HG03060 (cell line): ENCODE measurements at regions not wholly inside any gene's neighbourhood (a gene's known extent, or its start where the extent isn't known, plus 50 kb on each side); places are given as distances from the start of the nearest gene placed in this dataset.

Experiments used
- ATAC-seq: cut with Tn5 transposase; IDR thresholded peaks from one replicate; pipeline ENCODE4 v1.9.1; 2021; ENCODE audit warnings: low read depth, moderate number of reproducible peaks; ENCODE audit not compliant: unreplicated experiment

DNA sequence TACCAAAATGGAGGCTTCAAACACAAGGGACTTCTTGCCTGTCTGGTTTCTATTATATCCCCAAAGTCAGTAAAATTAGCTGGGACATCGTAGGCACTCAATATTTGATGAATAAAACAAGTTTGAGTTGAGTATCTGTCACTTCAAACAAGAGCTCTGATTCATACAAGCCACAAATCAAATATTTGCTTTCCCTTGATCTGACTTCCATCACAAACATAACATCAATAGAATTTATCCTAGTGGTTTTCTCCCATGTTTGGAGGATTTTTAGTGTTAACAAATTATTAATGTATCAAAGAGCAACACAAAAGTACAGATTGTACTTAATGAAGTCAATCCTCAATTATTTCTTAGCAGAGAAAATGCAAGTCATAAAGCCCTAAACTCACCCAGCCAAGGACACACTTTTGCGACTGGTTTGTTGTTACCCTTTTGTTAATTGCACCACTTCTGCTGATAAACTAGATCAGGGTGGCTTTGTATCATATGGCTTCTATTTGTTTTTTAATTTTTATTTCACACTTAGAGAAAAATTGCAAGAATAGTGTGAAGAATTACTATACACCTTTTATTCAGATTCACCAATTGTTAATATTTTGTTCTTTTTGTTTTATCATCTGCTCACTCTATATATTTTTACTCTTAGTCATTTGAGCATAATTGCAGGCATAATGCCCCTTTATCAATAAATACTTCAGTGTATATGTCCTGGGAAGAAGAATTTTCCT lies 117.4 kb upstream of the PRDM1 start:
- no peak for ATAC-seq

DNA sequence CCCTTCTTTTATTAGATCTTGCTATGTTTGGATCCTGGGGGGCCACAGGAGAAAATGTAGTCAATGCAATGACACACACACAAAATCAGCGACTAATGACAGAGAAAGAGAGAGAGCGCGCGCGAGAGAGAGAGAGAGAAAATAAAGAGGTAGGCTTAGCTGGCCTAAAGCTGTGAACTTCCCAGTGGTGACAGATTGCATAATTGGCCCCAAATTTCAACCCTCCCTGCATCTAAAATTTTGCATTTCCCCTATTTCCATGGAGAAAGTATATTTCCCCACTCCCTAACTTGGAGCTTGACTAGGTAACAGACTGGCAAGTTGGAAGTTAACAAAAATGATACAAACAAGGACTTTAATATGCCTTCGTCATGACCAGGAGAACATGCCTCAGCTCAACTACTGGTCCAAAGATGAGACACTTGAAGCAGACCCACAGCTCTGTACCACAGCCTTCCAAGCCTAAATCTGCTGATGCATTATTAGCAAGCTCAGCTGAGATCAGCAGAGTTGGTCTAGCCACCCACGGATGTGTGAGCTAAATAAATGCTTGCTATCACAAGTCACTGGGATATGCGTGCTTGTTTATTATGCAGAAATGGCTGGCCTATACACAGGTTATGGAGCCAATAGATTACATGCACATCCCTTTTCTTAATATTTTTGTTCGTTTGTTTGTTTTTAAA lies 118.1 kb upstream of the PRDM1 start:
- ATAC-seq: no peak

DNA sequence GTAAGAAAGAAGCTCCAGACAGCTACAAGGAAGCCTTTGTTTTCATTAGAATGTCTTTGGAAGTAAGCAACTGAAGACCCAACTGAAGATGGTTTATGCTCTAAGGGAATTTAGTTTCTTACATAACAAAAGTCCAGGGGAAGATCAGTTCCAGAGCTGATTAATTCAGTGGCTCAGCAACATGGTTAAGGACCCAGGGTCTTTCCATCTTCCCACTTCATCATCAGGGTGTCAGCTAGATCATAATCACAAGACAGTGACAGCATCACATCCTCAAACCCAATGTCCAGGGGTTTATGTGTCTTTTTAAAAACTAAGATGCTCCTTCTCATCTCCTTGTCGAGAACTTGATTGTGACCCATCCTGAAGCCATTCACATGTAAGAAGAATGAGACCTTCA lies 119.7 kb upstream of the PRDM1 start:
- no peak for ATAC-seq

DNA sequence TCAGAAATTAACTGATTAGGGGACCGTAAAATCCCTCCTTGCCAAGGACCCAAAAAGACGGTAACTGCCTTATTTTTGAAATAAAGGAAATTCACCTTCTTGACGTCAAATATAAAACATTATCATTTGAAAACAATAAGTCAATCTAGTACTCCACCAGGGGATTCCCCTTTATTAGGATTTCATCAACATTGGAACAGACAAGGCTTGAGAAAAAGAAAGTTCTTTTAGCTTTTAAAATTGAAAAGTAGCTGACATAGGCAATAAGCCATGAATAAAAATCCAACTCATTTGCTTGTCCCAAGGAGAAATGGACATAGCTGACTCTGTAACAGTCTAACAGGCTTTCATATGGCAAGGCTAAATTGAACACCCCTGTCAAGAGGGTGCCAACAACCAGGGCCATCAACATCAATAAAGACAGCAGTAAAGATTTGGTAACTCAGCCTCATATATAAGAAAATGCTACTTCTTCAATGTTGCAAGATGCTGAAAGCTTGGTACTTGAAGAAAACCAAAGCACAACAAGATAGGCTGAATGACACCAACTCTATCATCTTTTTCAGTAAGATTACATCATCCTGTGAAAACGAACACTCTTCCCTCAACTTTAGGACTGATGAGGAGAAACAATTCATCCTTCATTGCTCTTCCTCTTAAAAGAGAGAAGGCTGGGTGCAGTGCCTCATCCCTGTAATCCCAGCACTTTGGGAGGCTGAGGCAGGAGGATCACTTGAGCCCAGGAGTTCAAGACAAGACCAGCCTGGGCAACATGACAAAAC lies 121.0 kb upstream of the PRDM1 start:
- ATAC-seq: no peak

DNA sequence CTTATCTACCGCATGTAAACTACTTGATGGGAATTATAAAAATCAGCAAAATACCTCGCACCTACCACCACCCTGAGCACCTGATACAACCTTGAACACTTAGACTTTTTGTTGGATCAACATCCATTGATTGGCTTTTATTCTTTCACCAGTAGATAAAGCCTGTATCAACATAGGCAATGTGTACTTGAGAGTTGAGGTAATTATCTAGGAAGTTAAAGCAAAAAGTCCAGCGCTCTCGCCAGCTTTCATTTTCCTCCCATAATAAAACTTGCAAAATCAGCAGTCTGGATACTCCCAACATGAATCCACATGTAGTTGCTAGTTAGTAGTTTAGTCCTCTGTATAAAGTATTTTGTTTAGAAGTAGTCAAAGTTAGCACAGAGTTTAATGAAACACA lies 132.0 kb upstream of the PRDM1 start:
- ATAC-seq: no peak

DNA sequence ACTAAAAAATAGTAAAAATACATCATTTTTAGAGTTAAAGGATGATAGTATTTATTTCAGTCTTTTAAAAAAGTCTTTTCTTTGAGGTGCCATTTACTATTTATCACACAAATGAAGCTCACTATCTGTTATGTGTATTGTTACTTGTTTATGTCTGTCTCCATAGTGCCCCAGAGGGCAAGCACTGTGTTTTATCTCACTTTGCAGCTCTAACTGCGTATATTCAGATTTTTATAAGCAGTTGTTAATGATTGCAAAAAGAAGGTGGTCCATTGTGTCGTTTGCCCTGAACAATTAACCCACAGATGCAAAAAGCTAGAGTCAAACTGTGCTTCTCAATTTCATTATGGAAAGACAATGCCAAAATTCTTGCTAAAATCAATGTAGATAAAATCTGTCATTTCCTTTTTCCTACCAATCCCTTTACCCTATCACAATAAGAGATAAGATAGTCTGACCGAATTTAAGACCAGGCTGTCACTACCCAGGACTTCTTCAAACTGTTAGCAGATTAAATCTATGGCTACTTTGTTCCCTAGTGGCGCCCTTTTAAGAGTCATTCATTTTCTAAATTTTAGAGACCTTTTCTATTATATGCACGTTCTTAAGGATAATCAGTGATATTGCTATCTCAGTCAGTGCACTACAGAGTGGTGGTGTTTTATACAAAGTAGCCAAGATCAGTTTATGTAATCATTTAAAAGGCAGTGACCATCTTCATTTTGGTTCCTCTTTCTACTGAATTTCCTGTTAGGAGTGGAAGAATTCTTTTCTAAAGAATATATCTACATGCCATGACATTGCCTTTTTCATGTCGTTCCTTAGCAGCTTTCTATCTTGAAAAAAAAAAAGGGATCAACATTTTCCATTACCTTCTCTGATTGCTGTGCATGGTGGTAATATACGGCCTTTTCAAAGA lies 133.1 kb upstream of the PRDM1 start:
- no peak for ATAC-seq

DNA sequence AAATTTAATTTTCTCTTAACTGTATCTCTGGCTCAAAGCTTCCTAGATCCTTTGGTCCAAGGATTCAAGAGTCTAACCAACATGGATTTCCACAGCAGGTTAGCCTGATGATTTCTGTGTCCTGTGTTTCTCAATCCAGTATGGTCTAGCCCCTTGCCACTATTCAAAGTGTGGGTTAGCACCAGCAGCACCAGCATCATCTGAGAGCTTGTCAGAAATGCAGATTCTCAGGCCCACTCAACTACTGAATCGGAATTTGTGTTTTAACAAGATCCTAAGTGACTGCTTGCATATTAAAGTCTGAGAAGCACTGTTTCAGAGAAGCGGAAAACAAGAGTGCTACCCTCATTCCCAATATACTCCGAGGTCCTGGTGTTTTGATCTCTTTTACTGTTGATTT lies 133.8 kb upstream of the PRDM1 start:
- no peak for ATAC-seq

DNA sequence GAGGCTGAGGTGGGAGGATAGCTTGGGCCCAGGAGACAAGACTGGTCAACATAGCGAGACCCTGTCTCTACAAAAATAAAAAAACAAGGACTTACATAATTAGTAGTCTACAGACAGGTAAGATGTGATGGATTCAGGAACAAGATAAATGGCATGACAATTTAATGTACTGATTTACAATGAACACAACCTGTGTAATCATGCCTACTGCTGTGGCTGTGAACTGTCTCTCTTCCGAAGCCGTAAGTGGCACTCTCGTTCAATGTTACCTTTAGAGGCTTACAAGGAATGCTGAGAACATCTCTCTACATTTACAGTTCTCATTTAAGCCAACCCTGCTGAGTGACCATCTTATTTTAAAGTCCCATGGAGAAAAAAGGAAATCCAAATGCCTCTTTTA lies 134.8 kb upstream of the PRDM1 start:
- ATAC-seq: no peak

DNA sequence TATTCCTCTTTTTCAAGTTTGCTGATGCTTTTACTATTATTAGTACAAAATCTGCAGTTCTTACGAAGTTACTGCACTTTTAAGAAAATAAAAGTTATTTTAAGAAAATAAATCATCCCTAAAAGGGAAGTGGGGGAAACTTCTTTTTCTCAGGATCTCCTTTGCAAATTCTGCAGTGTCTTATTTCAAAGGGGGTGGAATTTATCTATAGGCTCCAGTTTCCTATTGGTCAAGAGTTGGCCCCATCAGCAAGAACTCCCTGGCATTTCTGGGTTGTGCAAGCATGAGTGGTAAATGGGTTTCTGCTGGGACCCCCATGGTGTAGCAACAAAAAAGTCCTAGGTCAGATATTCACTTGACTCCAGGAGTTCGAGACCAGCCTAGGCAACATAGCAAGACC lies 136.3 kb upstream of the PRDM1 start:
- ATAC-seq: no peak

DNA sequence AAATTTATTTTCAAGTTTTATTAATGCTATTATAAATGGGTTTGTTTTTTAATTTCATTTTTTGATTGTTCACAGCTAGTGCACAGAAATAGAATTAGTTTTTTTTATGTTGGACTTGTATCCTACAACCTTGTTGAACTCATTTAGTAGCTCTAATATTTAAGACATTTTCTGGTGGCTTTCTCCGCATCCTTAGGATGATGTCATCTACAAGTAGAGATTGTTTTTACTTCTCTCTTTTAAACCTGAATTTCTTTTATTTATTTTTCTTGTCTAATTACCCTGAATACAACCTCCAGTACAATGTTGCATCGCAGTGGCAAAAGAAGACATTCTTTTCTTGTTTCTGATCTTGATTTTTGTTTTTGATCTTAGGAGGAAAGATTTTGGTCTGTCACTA lies 142.6 kb upstream of the PRDM1 start:
- no peak for ATAC-seq

DNA sequence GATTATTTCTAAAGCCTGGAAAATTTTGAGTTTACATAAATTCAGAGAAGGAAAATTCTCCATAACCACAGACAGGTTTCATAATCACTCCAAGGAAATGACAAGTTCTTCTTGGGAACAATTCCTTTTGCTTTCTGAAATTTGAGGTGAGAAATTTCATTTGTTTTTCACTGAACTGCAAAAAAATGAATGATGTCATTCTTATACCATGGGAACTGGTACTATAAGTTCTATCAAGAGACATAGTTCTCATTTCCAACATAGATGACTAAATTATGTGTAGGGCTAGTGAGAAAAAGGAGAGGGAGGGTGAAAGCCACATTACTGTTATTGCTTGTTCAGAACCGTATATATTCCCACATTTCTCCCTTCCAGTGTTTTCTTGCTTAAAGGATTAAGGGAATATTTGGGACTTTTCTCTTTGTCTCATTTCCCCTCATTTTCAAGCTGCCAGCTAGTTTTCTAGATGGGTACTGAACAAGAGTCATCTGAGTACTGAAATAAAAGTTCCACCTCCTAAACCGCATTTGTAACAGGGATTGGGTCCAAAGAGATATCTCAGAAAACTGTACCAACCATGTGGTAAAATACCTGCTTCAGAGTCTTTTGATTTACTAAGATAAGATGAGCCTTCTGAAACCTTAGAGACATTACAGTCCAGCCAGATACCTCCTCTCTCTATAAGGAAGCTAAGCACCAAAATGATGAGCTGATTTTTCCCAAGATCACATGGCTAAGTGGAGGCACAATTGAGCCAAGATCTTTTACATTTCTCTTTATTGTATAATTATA lies 144.3 kb upstream of the PRDM1 start:
- ATAC-seq: no peak

DNA sequence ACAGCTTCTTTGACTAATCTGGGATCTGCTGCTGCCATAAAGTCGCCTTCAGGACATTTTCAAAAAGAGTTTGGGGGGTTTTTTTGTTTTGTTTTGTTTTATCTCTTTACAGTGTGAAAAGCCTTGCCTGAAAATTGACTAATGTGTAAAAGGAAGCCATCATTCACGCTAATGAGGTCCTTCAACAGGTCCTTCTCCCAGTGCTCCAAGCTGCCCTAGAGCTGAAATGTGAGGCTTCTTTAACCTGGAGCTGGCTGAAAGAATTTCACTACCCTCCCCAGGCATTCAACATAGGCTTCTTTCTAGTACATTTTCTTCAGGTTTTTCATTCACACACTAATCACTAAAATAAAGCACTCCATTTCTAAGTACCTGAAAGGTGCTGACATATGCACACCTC lies 145.1 kb upstream of the PRDM1 start:
- no peak for ATAC-seq

DNA sequence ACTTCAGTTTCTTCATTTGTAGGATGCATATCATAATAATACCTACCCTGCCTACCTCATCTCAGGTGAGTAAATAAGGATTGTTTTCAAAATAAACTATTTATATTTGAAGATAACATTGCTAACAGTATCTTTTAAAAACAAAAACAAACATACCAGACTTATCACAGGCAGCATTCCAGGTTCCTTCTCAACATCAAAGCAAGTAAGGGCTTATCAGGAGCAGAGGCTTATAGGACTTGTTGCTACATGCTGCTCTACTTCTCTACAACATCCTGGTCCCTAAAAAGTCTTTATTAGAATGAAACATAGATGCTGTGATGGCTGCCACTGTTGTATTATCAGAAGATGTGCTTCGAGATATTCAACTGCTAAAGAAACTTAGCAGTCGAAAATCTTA lies 149.2 kb upstream of the PRDM1 start:
- ATAC-seq: no peak

DNA sequence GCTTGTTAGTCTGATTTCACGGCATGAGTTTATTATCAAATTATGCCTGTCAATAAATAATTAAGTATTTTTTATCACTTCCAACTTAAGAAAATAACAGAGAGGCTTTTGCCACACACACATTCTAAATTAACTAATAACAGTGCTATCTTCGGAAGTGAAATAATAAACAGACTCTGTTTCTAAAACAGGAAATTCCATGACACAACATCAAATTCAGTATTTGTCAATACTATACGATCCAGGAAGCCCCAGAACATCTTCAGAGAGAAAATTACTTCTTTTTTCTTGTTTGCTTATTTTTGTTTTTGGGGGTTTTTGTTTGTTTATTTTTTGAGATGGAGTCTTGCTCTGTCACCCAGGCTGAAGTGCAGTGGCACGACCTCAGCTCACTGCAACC lies 150.7 kb upstream of the PRDM1 start:
- ATAC-seq: no peak

DNA sequence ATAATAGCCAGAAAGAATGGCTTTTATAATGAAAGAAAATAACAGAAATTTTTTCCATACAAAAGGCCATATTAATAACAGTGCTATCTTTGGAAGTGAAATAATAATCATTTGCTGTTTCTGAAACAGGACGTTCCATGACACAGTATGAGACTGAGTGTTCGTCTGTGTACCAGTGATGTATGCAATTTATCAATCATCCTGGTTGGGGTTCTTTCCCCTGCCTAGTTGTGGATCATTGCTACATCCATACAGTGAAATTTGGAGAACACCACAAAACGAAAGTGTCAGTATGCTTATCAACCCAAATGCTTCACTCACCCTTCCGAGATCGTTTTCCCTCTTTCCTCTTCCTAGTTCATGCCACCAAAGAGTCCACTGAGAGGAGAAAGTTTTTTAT lies 151.4 kb upstream of the PRDM1 start:
- ATAC-seq: no peak

DNA sequence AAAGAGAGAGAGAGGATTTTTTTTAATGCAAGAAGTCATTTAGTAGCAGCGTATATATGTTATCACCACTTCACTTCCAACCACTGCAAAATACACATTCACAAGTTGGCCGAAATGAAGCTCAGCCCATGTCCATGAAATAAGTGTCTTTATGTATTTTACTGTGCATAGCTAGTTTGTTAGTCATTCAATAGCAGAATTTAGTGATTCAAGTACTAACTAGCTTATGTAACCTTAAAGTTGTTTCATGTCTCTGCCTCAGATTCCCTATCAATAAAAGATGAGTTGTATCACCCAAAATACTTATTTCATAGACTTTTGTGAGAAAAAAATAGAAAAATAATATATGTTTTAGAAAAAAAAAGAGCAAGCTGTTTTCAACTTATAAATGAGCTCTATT lies 153.7 kb upstream of the PRDM1 start:
- ATAC-seq: no peak

DNA sequence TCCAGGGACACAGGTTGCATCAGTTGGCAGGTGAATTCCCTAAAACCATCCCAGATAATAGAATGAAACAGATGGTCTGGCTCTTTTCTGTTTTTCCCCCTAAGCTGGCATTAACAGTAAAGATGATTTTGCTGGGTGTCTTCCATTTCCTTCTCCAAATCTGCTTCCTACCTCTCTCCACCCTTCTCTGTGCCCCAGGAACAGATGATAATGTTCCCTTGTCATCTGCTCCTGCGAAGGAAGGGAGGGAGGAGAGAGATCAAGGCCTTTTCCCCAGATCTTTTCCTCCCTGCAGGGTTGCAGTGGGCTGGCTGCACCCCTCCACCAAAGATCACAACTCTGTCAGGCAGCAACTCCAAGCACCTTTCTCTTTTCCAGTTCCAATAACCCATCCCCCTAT lies 156.5 kb upstream of the PRDM1 start:
- no peak for ATAC-seq

DNA sequence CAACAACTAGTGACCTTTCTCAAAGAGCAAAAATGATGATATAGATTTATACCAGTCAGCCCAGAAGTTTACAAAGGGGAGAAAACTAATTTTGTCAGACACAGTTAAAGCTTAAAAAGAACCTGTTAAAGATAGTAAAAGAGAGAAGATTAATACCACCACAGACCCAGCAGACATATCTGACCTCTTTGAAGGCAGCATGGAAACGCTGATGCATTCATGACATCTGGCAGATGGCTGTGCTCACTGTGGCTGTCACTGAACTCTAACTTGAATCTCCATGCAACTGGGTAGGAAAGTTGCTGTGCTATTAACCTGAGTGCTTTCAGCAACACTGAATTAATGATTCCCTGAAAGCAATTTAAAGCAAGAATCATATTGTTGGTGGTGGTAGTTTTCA lies 159.8 kb upstream of the PRDM1 start:
- no peak for ATAC-seq

DNA sequence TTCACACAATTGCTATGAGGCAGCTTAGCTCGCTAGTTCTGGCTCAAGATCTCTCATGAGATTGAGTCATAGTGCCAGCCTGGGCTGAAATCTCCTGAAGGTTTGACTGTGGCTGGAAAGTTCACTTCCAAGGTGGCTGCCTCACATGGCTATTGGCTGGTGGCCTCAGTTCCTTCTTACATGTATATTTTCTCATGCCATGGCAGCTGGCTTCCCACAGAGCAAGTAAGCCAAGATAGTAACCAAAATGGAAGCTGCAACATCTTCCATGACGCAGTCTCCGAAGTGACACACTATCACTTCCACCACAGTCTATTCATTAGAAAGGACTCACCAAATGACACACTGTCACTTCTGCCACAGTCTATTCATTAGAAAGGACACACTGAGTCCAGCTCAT lies 160.4 kb upstream of the PRDM1 start:
- no peak for ATAC-seq

DNA sequence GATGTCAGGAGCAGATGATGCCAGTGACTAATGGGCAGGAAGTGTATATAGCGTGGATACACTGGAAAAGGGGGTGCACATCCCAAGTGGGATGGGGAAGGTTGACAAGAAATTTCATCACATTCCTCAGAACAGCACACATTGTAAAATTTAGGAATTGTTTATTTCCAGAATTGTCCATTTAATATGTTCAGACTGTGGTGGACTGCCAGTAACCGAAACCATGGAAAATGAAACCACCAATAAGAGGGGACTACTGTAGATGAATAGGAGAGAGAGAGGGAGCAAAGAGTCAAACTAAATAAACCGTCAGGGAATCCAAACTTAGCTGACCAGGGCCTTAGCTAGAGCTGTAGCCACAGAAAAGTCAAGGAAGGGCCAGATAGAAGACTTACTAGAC lies 164.4 kb upstream of the PRDM1 start:
- ATAC-seq: no peak
